GM13977 (cell line): ENCODE measurements at regions not wholly inside any gene's neighbourhood (a gene's known extent, or its start where the extent isn't known, plus 50 kb on each side); places are given as distances from the start of the nearest gene placed in this dataset.
"Not testable (repeated sequence)": the region's sequence is repeated elsewhere in the genome, so short reads cannot be mapped to it uniquely, and the experiment has no call there.

Experiments used
- DNase-seq: peaks from one replicate; pipeline ENCODE4 v3.0.0; 2012; ENCODE audit warnings: low spot score
- CTCF ChIP-seq: IDR thresholded peaks from 2 replicates; pipeline ENCODE4 v1.5.1; 2012; ENCODE audit warnings: mild to moderate bottlenecking, control low read depth; ENCODE audit not compliant: insufficient read depth; ENCODE audit errors: extremely low read depth, missing control alignments
- in situ Hi-C: fragments of 300-500 bp; cut with MboI; formaldehyde crosslinking; loops from one replicate; pipeline ENCODE4 v1.12.0; 2022; ENCODE audit warnings: low sequenced_read_pairs, low pct_unique_long_range_greater_than_20kb, mixed read lengths, inconsistent platforms; ENCODE audit not compliant: unreplicated experiment

GRCh38 chr3:137325934-137326333, 368.2 kb downstream of the IL20RB start:
- TF ChIP-seq CTCF, result no peak
- no peak for DNase-seq
- in situ Hi-C loops, result no loop called here

- TF ChIP-seq CTCF, result no peak
- in situ Hi-C loops, result no loop called here
- no peak for DNase-seq
Observed at GRCh38 chr3:137329594-137329993, 371.8 kb downstream of the IL20RB start.

- DNase-seq, result no peak
- TF ChIP-seq CTCF, result no peak
- in situ Hi-C loops, result no loop called here
Observed at GRCh38 chr3:137330246-137330645, 372.5 kb downstream of the IL20RB start.

DNA sequence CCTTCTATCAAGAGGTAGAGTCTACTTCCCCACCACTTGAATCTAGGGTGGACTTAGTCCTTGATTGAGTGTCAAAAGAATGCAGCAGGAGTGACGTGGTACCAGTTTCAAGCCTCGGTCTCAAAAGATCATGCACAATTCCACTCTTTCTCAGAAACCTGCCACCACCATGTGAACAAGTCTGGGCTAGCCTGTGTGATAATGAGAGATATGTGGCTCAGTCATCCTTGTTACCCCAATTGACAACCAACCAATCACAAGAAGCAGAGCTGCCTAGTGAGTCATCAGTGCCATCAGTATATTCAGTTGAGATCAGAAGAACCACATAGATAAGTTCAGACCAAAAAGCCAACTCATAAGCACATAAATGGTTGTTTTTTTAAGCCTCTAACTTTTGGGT, 374.5 kb downstream of the IL20RB start:
- no peak for DNase-seq

GRCh38 chr3:137335478-137335877, 377.7 kb downstream of the IL20RB start:
- in situ Hi-C loops, result no loop called here
- DNase-seq, result no peak
- no peak for TF ChIP-seq CTCF

More for the DNA sequence above, 374.5 kb downstream of the IL20RB start:
- no peak for TF ChIP-seq CTCF
- in situ Hi-C loops, result no loop called here

DNA sequence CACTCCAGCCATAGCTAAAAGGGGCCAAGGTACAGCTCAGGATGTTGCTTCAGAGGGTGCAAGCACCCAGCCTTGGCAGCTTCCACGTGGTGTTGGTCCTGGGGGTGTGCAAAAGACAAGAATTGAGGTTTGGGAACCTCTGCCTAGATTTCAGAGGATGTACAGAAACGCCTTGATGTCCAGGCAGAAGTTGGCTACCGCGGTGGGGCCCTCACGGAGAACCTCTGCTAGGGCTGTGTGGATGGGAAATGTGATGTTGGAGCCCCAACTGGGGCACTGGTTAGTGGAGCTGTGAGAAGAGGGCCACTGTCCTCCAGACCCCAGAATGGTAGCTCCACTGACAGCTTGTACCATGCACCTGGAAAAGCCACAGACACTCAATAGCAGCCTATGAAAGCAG, 380.6 kb downstream of the IL20RB start:
- in situ Hi-C loops, DNase-seq: not testable (repeated sequence)

GRCh38 chr3:137343283-137343682, 385.5 kb downstream of the IL20RB start:
- in situ Hi-C loops, result no loop called here
- no peak for TF ChIP-seq CTCF
- no peak for DNase-seq
